HCEC 1CT (cell line): ENCODE measurements at regions not wholly inside any gene's neighbourhood (a gene's known extent, or its start where the extent isn't known, plus 50 kb on each side); places are given as distances from the start of the nearest gene placed in this dataset.
"Not testable (repeated sequence)": the region's sequence is repeated elsewhere in the genome, so short reads cannot be mapped to it uniquely, and the experiment has no call there.

ENCODE experiments used
- DNase-seq: peaks from one replicate; pipeline ENCODE4 v3.0.0-alpha.2; 2017

- DNase-seq: no peak
Measured at GRCh38 chr12:128111333-128111732, 155.6 kb upstream of the TMEM132C start.

- DNase-seq: no peak
Measured at GRCh38 chr12:128111951-128112350, 155.0 kb upstream of the TMEM132C start.

GRCh38 chr12:128113250-128113649 lies 153.7 kb upstream of the TMEM132C start:
- not testable (repeated sequence) for DNase-seq

GRCh38 chr12:128114485-128114884 lies 152.5 kb upstream of the TMEM132C start:
- no peak for DNase-seq

GRCh38 chr12:128116537-128116936 lies 150.4 kb upstream of the TMEM132C start:
- DNase-seq: no peak

GRCh38 chr12:128120035-128120434 lies 146.9 kb upstream of the TMEM132C start:
- no peak for DNase-seq

GRCh38 chr12:128121424-128121823 lies 145.5 kb upstream of the TMEM132C start:
- no peak for DNase-seq

- DNase-seq: no peak
Measured at GRCh38 chr12:128123096-128123495, 143.9 kb upstream of the TMEM132C start.

GRCh38 chr12:128131955-128132354 lies 135.0 kb upstream of the TMEM132C start:
- DNase-seq: no peak

GRCh38 chr12:128133321-128134073 lies 133.5 kb upstream of the TMEM132C start:
- no peak for DNase-seq

GRCh38 chr12:128137140-128137539 lies 129.8 kb upstream of the TMEM132C start:
- DNase-seq: no peak

GRCh38 chr12:128138125-128138524 lies 128.8 kb upstream of the TMEM132C start:
- no peak for DNase-seq

- DNase-seq: no peak
Measured at GRCh38 chr12:128140551-128140950, 126.4 kb upstream of the TMEM132C start.

GRCh38 chr12:128150961-128151360 lies 116.0 kb upstream of the TMEM132C start:
- DNase-seq: no peak

GRCh38 chr12:128155571-128155970 lies 111.4 kb upstream of the TMEM132C start:
- no peak for DNase-seq

GRCh38 chr12:128163086-128163485 lies 103.9 kb upstream of the TMEM132C start:
- DNase-seq: no peak

- no peak for DNase-seq
Measured at GRCh38 chr12:128164533-128164932, 102.4 kb upstream of the TMEM132C start.

- no peak for DNase-seq
Measured at GRCh38 chr12:128165387-128165786, 101.6 kb upstream of the TMEM132C start.

GRCh38 chr12:128168273-128168672 lies 98.7 kb upstream of the TMEM132C start:
- no peak for DNase-seq

- DNase-seq: no peak
Measured at GRCh38 chr12:128170181-128170580, 96.8 kb upstream of the TMEM132C start.

- DNase-seq: no peak
Measured at GRCh38 chr12:128178565-128178964, 88.4 kb upstream of the TMEM132C start.

- DNase-seq: no peak
Measured at GRCh38 chr12:128178966-128179365, 88.0 kb upstream of the TMEM132C start.

GRCh38 chr12:128180166-128180565 lies 86.8 kb upstream of the TMEM132C start:
- DNase-seq: no peak

- no peak for DNase-seq
Measured at GRCh38 chr12:128190052-128190451, 76.9 kb upstream of the TMEM132C start.

- no peak for DNase-seq
Measured at GRCh38 chr12:128190614-128191013, 76.4 kb upstream of the TMEM132C start.
